ENCODE measurements at regions not wholly inside any gene's neighbourhood (a gene's known extent, or its start where the extent isn't known, plus 50 kb on each side); places are given as distances from the start of the nearest gene placed in this dataset.

DNA sequence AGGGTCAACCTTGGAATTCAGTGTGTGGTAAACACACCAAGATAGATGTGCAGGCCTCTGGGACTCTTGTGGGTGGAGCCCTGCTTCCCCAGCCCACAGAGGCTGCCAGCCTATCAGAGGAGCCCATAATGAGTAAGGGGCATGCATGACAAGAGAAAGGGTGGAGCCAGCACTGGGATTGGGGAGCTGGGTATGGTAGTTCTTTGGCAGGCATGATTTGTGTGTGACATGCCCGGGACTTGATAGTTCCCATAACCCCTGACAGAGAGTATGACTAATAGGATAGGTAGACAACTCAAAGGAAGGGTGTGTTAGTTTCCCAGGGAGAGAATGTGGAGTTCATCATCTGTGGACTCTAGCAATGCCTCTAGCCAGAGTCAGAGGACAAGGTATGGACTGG is 143.0 kb downstream of the EMP1 start:
- H3K27ac ChIP-seq (replicated peaks), result no peak overlapping the region
- TF ChIP-seq POLR2AphosphoS5 (IDR thresholded peaks at IDR 0.05; ENCODE audit: low read depth), result no peak
- TF ChIP-seq SPI1 (IDR thresholded peaks at IDR 0.05; ENCODE audit: borderline replicate concordance, low read depth), result no peak
- TF ChIP-seq GABPA (IDR thresholded peaks at IDR 0.05; ENCODE audit: low read depth), result no peak
- TF ChIP-seq, protein P1, sequence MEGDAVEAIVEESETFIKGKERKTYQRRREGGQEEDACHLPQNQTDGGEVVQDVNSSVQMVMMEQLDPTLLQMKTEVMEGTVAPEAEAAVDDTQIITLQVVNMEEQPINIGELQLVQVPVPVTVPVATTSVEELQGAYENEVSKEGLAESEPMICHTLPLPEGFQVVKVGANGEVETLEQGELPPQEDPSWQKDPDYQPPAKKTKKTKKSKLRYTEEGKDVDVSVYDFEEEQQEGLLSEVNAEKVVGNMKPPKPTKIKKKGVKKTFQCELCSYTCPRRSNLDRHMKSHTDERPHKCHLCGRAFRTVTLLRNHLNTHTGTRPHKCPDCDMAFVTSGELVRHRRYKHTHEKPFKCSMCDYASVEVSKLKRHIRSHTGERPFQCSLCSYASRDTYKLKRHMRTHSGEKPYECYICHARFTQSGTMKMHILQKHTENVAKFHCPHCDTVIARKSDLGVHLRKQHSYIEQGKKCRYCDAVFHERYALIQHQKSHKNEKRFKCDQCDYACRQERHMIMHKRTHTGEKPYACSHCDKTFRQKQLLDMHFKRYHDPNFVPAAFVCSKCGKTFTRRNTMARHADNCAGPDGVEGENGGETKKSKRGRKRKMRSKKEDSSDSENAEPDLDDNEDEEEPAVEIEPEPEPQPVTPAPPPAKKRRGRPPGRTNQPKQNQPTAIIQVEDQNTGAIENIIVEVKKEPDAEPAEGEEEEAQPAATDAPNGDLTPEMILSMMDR (IDR thresholded peaks at IDR 0.05; ENCODE audit: insufficient read depth, low read length), result no peak
- TF ChIP-seq, protein P2, sequence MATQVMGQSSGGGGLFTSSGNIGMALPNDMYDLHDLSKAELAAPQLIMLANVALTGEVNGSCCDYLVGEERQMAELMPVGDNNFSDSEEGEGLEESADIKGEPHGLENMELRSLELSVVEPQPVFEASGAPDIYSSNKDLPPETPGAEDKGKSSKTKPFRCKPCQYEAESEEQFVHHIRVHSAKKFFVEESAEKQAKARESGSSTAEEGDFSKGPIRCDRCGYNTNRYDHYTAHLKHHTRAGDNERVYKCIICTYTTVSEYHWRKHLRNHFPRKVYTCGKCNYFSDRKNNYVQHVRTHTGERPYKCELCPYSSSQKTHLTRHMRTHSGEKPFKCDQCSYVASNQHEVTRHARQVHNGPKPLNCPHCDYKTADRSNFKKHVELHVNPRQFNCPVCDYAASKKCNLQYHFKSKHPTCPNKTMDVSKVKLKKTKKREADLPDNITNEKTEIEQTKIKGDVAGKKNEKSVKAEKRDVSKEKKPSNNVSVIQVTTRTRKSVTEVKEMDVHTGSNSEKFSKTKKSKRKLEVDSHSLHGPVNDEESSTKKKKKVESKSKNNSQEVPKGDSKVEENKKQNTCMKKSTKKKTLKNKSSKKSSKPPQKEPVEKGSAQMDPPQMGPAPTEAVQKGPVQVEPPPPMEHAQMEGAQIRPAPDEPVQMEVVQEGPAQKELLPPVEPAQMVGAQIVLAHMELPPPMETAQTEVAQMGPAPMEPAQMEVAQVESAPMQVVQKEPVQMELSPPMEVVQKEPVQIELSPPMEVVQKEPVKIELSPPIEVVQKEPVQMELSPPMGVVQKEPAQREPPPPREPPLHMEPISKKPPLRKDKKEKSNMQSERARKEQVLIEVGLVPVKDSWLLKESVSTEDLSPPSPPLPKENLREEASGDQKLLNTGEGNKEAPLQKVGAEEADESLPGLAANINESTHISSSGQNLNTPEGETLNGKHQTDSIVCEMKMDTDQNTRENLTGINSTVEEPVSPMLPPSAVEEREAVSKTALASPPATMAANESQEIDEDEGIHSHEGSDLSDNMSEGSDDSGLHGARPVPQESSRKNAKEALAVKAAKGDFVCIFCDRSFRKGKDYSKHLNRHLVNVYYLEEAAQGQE (IDR thresholded peaks at IDR 0.05; ENCODE audit: insufficient replicate concordance, low read depth), result no peak
- no peak overlapping the region for H3K4me3 ChIP-seq (replicated peaks; ENCODE audit: insufficient read depth, low read length)
- DNase-seq (ENCODE audit: low read depth in 1 of 2, low spot score in 1 of 2), result no peak
- peaks cover 10% of the 10 kb centered on the region for H3K27me3 ChIP-seq (ENCODE audit: insufficient read depth, poor library complexity, severe bottlenecking)

DNA sequence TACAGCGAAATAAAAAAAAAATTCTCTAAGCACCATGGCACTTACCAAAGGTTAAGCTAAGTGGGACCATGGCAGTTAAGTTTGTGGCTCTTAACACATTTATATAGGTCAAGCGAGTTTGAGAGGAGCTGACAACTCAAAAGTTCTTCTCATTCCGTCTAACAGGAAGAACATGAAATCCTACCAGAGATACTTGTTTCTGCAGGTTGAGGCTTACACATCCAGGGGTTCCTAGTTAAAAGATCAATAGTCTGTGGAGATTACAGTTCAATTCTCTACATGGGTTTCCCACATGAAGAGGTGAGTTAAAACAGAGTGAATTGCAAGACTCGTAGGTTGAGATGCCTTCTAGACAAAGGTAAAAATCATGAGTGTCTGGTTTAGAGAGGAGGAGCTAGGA is 142.6 kb downstream of the EMP1 start:
- Histone ChIP-seq H3K27ac (replicated peaks) (no peak overlapping the region), H3K4me3 (replicated peaks; ENCODE audit: insufficient read depth, low read length) (no peak overlapping the region), H3K27me3 (ENCODE audit: insufficient read depth, poor library complexity, severe bottlenecking) (peaks cover 7% of the 10 kb centered on the region)
- DNase-seq (ENCODE audit: low read depth in 1 of 2, low spot score in 1 of 2), result no peak
- TF ChIP-seq GABPA (IDR thresholded peaks at IDR 0.05; ENCODE audit: low read depth) (no peak), POLR2AphosphoS5 (IDR thresholded peaks at IDR 0.05; ENCODE audit: low read depth) (no peak), SPI1 (IDR thresholded peaks at IDR 0.05; ENCODE audit: borderline replicate concordance, low read depth) (no peak)
- TF ChIP-seq, protein P2 (IDR thresholded peaks at IDR 0.05; ENCODE audit: insufficient replicate concordance, low read depth), result no peak
- TF ChIP-seq, protein P1 (IDR thresholded peaks at IDR 0.05; ENCODE audit: insufficient read depth, low read length), result no peak

DNA sequence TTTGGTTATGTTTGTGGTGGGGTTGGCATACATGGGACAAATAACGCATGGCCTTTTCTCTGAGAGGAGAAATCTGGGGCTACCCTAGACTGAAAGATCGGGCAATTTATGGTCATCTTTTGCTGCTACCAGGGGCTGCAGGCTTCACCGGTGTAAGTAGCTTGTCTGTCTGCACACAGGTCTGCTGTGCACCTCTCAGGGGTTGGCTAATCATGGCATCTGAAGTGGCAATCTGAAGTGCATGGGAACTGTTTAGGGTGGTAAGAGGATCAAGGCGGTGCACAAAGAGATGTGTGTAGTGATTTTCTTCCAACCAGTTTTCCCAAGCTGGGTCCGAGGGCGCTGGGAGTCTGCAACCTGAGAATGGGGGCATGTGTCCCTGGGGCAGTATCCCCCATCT is 141.3 kb downstream of the EMP1 start:
- Histone ChIP-seq H3K27ac (replicated peaks) (no peak overlapping the region), H3K4me3 (replicated peaks; ENCODE audit: insufficient read depth, low read length) (no peak overlapping the region), H3K27me3 (ENCODE audit: insufficient read depth, poor library complexity, severe bottlenecking) (peaks cover 10% of the 10 kb centered on the region)
- no peak for TF ChIP-seq GABPA (IDR thresholded peaks at IDR 0.05; ENCODE audit: low read depth)
- TF ChIP-seq, protein P2 (IDR thresholded peaks at IDR 0.05; ENCODE audit: insufficient replicate concordance, low read depth), result no peak
- TF ChIP-seq, protein P1 (IDR thresholded peaks at IDR 0.05; ENCODE audit: insufficient read depth, low read length), result no peak
- TF ChIP-seq SPI1 (IDR thresholded peaks at IDR 0.05; ENCODE audit: borderline replicate concordance, low read depth), result no peak
- no peak for TF ChIP-seq POLR2AphosphoS5 (IDR thresholded peaks at IDR 0.05; ENCODE audit: low read depth)
- DNase-seq (ENCODE audit: low read depth in 1 of 2, low spot score in 1 of 2), result no peak
